Common myeloid progenitor, CD34-positive (primary cell): ENCODE measurements at regions not wholly inside any gene's neighbourhood (a gene's known extent, or its start where the extent isn't known, plus 50 kb on each side); places are given as distances from the start of the nearest gene placed in this dataset.

ENCODE experiments used
- CTCF ChIA-PET: fragments of 350-600 bp; sonication (Branson Sonifier 250); formaldehyde crosslinking; loops from one replicate; lab custom pipeline; 2021; ENCODE audit warnings: antibody characterized with exemption; lab: Charles Lee
- POLR2A ChIA-PET: fragments of 350-600 bp; sonication (Branson Sonifier 250); formaldehyde crosslinking; loops from one replicate; lab custom pipeline; 2021; ENCODE audit warnings: antibody characterized with exemption; lab: Charles Lee
- DNase-seq, 3 donors: peaks; one replicate each; pipeline versions ENCODE4 v3.0.0 to v3.0.0-alpha.2; 2013
- H3K27ac ChIP-seq, 2 experiments: 1 replicate in 1 of 2; 2 replicates in 1 of 2; pipeline ENCODE4 v1.7.0; 2013; ENCODE audit warnings: inconsistent platforms in 2 of 2, low read length in 2 of 2, mild to moderate bottlenecking in 2 of 2, low read depth in 1 of 2, moderate library complexity in 1 of 2; ENCODE audit not compliant: severe bottlenecking in 2 of 2, insufficient read depth in 1 of 2, poor library complexity in 1 of 2
- H3K27me3 ChIP-seq, 5 experiments: replicated peaks in 2 of 5; 1 replicate in 3 of 5; 2 replicates in 2 of 5; pipeline versions ENCODE4 v1.6.1 to v1.7.0; 2013; ENCODE audit warnings: low read length in 4 of 5, mild to moderate bottlenecking in 2 of 5, moderate library complexity in 2 of 5, inconsistent platforms in 1 of 5; ENCODE audit not compliant: insufficient read depth in 5 of 5, control insufficient read depth in 4 of 5
- H3K36me3 ChIP-seq, 4 experiments: 1 replicate in 2 of 4; 2 replicates in 2 of 4; pipeline versions ENCODE4 v1.6.1 to v1.7.0; 2013; ENCODE audit warnings: low read length in 3 of 4, control low read depth in 1 of 4, mild to moderate bottlenecking in 1 of 4; ENCODE audit not compliant: control insufficient read depth in 4 of 4, insufficient read depth in 4 of 4
- H3K4me1 ChIP-seq, 4 experiments: 1 replicate in 3 of 4; 2 replicates in 1 of 4; pipeline versions ENCODE4 v1.6.1 to v1.7.1; 2013; ENCODE audit warnings: low read length in 3 of 4, mild to moderate bottlenecking in 3 of 4, control low read depth in 1 of 4, inconsistent platforms in 1 of 4, moderate library complexity in 1 of 4; ENCODE audit not compliant: control insufficient read depth in 4 of 4, insufficient read depth in 4 of 4; ENCODE audit errors: control extremely low read depth in 1 of 4
- H3K4me3 ChIP-seq, 7 experiments: 1 replicate in 4 of 7; 2 replicates in 3 of 7; pipeline versions ENCODE4 v1.5.1 to v1.7.0; 2013; ENCODE audit warnings: mild to moderate bottlenecking in 7 of 7, low read length in 6 of 7, moderate library complexity in 6 of 7, inconsistent platforms in 2 of 7, low read depth in 2 of 7, control low read depth in 1 of 7; ENCODE audit not compliant: insufficient read depth in 4 of 7, control insufficient read depth in 1 of 7; ENCODE audit errors: extremely low read depth in 1 of 7
- H3K9me3 ChIP-seq, 5 experiments: 1 replicate in 4 of 5; 2 replicates in 1 of 5; pipeline versions ENCODE4 v1.6.1 to v1.7.1; 2013; ENCODE audit warnings: low read length in 4 of 5, mild to moderate bottlenecking in 2 of 5, inconsistent platforms in 1 of 5, low read depth in 1 of 5, moderate library complexity in 1 of 5; ENCODE audit not compliant: control insufficient read depth in 4 of 5, insufficient read depth in 2 of 5; ENCODE audit errors: control extremely low read depth in 1 of 5
- WGBS: methylation state at CpG from one replicate; pipeline ENCODE4 v1.1.5; 2013; ENCODE audit not compliant: insufficient coverage; 5-methylcytosine and 5-hydroxymethylcytosine counted together

GRCh38 chr10:31604646-31605170, 285.7 kb downstream of the ZEB1 start:
- Histone ChIP-seq H3K4me3 (no peak overlapping the region), H3K36me3 (no peaks in the 10 kb centered on the region), H3K27me3 (no peaks in the 10 kb centered on the region), H3K4me1 (peaks cover 0 to 21% (median 13%) of the 10 kb centered on the region in 4 experiments), H3K9me3 (no peaks in the 10 kb centered on the region), H3K27ac (no peak overlapping the region)
- 98% methylated on average over 4 of the region's 4 CpGs for WGBS
- CTCF ChIA-PET: interaction anchor here (2.3 kb wide), 1 partner anchor 11 kb away, joined by 8 read pairs; no protein-coding TSS in a partner anchor
- POLR2A ChIA-PET: no interaction called here
- no peak for DNase-seq

DNA sequence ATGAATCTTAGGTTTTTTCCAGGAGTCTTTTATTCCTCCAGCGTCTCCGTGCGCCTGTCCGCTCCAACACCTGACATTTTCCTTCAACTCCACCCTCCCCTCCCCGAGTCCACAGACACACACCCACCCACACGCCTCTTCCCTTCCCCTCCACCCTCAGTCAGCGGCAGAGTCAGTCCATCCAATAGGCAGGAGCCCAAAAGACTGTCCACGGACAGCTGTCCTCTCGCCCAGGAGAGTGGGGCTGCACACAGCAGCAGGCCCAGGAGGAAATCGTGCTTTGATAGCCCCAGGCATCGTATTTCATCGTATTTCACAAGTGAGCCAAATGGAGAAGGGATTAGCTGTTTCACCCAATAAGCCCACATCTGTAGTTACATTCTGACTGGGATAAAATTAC, 285.1 kb downstream of the ZEB1 start:
- 92% methylated on average over 11 of the region's 12 CpGs for WGBS
- no peaks in the 10 kb centered on the region for H3K9me3 ChIP-seq
- H3K27me3 ChIP-seq: no peaks in the 10 kb centered on the region
- no peak overlapping the region for H3K27ac ChIP-seq
- ChIA-PET POLR2A (no interaction called here), CTCF (interaction anchor here (2.3 kb wide), 1 partner anchor 11 kb away, joined by 8 read pairs; no protein-coding TSS in a partner anchor)
- peak overlapping the region in 4 of 7 experiments; percentile 69 to 85 (median 78) for H3K4me3 ChIP-seq
- DNase-seq: no peak
- H3K36me3 ChIP-seq: no peaks in the 10 kb centered on the region
- peaks cover 0 to 22% (median 13%) of the 10 kb centered on the region in 4 experiments for H3K4me1 ChIP-seq

DNA sequence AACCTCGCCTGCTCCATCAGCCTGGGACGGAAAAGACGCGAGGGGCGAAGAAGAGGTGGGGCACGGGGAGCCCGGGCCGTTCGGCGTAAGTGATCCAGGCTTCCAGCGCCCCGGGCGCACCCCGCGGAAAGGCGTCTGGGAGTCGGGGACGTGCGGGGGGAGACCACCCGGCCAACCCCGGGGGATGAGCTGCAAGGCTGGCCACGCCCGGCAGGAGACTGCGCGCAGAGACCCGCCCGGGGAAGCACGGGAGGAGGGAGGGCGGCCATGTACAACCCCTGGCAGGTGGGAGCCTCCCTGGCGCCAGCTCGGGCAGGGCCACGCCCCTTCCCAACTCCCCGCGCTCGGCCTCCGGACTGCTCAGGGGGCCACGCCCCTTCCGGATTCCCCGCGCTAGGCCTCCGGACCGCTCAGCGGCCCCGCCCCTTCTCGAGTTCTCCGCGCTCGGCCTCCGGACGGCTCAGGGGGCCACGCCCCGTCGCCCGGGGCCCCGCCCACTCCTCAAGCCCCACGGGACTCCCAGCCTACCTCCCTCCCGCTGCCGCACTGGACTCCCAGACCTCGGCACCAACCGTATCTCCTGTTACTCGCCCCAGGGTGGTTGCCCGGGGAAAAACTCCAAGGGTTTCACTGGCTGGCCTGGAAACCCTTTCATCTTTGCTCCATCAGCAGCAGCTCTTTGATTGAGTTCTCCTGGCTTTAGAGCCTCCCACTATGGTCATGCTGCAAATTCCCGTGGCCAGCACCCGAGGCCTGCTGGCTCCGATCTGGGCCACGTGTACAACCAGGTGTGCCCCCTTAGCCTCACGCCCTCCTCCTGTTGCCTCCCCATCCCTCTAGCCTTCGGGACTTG, 284.4 kb downstream of the ZEB1 start:
- no peaks in the 10 kb centered on the region for H3K27me3 ChIP-seq
- WGBS: 8% methylated on average over 67 of the region's 68 CpGs
- H3K9me3 ChIP-seq: no peaks in the 10 kb centered on the region
- H3K27ac ChIP-seq: no peak overlapping the region
- H3K4me3 ChIP-seq: peak overlapping the region; percentile 68 to 85 (median 75)
- POLR2A ChIA-PET: no interaction called here
- peaks cover 0 to 22% (median 13%) of the 10 kb centered on the region in 4 experiments for H3K4me1 ChIP-seq
- CTCF ChIA-PET: interaction anchor here (2.3 kb wide), 1 partner anchor 10 kb away, joined by 8 read pairs; no protein-coding TSS in a partner anchor
- H3K36me3 ChIP-seq: no peaks in the 10 kb centered on the region
- DNase-seq: peak; percentile 89 to 92 (median 91)

DNA sequence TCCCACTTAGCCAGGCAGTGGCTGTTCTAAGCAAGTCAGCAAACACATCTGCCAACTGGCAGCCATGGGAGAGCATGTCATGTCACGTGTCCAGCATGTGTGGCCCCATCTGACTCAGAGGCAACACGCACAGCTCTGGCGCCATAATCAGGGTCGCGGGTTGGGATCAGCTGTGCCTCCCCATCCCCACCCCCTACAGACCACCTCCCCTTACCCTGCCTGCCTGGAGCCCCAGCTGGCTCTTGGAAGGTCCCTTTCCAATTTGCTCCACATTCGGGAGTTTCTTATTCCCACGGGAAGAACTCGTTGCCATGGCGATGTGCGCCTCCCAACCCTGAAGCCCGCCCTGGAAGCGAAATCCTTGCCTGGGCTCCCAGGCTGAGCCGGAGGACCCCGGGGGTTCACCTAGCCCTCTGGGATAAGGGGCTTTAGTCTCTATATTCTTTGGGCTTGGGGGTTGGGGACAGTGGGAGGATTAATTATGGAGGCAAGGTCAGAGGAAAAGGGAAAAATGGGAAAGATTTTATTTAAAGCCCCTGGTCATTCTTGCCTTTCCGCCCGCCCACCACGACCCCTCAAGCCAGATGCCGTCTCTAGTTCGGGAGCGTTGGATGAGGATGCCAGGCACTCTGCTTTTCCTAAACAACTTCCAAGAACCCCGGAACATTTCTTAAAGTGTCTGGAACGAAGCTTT, 283.7 kb downstream of the ZEB1 start:
- Histone ChIP-seq H3K27me3 (no peaks in the 10 kb centered on the region), H3K4me3 (peak overlapping the region; percentile 68 to 85 (median 75)), H3K27ac (no peak overlapping the region), H3K4me1 (peaks cover 0 to 22% (median 13%) of the 10 kb centered on the region in 4 experiments), H3K9me3 (no peaks in the 10 kb centered on the region), H3K36me3 (no peaks in the 10 kb centered on the region)
- 50% methylated on average over 18 of the region's 22 CpGs for WGBS
- ChIA-PET CTCF (interaction anchor here (2.3 kb wide), 1 partner anchor 9 kb away, joined by 8 read pairs; no protein-coding TSS in a partner anchor), POLR2A (no interaction called here)
- peak in 2 of 3 donors; percentile 64 to 69 for DNase-seq

- WGBS: 100% methylated on average over 3 of the region's 3 CpGs
- H3K27me3 ChIP-seq: no peaks in the 10 kb centered on the region
- POLR2A ChIA-PET: no interaction called here
- CTCF ChIA-PET: no interaction called here
- no peaks in the 10 kb centered on the region for H3K9me3 ChIP-seq
- no peak for DNase-seq
- no peaks in the 10 kb centered on the region for H3K36me3 ChIP-seq
- H3K4me1 ChIP-seq: peaks cover 0 to 24% (median 13%) of the 10 kb centered on the region in 4 experiments
- H3K27ac ChIP-seq: no peak overlapping the region
- H3K4me3 ChIP-seq: no peak overlapping the region
Observed at GRCh38 chr10:31601136-31601535, 282.1 kb downstream of the ZEB1 start.

- POLR2A ChIA-PET: no interaction called here
- CTCF ChIA-PET: no interaction called here
- peak; percentile 30 to 74 (median 65) for DNase-seq
Observed at GRCh38 chr10:31599626-31600504, 280.8 kb downstream of the ZEB1 start.

More at GRCh38 chr10:31599626-31600504, 280.8 kb downstream of the ZEB1 start:
- Histone ChIP-seq H3K27me3 (no peaks in the 10 kb centered on the region), H3K4me3 (no peak overlapping the region), H3K27ac (no peak overlapping the region), H3K9me3 (no peaks in the 10 kb centered on the region), H3K4me1 (peaks cover 0 to 26% (median 13%) of the 10 kb centered on the region in 4 experiments), H3K36me3 (no peaks in the 10 kb centered on the region)
- 93% methylated on average over 8 of the region's 9 CpGs for WGBS
